ENCODE measurements at regions not wholly inside any gene's neighbourhood (a gene's known extent, or its start where the extent isn't known, plus 50 kb on each side); places are given as distances from the start of the nearest gene placed in this dataset.

DNA sequence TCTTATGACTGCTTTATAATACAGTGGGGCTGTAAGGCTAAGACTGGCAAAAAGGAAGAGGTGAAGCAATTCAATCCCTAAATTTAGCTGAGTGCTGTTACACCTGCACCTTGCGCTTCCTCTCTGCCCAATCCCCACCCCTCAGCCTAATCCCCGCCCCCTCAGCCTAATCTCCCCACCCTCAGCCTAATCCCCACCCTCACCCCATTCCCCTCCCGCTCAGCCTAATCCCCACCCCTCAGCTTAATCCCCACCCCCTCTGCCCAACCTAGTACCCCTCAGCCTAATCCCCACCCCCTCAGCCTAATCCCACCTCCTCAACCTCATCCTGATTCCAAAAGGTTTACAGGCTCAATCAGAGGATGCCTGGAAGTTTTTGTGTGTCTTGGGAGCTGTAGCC, 155.5 kb downstream of the PMP22 start:
- DNase-seq (ENCODE audit: low spot score): no peak

DNA sequence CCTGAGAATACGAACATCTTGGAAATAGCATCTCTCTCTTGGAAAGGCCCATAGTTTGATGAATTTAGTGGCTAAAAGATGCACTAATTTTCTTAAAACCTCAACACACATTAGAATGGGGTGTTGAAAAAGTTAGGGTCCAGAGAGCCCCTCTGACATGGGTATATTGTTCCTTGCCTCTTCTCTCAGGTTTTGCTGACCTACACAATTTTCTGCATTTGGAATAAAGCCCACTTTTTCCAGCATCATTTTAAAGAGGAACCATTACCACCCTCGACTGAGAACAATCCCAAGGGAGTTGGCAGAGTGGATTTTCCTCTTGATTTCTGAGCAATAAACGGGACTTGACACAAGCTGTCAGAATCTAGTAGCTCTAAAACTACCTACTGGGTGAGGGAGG, 156.1 kb downstream of the PMP22 start:
- DNase-seq (ENCODE audit: low spot score): no peak

DNA sequence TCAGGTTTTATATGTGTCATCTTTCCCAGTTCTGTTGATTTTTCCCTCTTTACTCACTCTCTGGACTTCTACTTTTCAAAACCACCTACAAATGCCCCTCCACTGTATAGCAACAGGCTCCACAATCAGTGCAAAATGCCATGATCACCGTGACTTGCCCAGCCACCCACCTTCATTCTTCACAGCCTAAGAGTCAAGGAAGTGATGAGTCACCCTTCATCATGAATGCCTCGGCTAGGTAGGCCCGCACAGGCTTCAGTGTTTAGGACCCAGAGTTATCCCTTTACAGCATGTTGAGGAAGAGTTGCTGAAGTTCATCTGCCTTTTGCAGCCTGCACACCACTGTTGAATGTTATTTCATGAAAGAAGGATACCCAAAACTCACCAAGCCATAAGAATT, 158.6 kb downstream of the PMP22 start:
- peak; percentile 50 for DNase-seq (ENCODE audit: low spot score)

DNA sequence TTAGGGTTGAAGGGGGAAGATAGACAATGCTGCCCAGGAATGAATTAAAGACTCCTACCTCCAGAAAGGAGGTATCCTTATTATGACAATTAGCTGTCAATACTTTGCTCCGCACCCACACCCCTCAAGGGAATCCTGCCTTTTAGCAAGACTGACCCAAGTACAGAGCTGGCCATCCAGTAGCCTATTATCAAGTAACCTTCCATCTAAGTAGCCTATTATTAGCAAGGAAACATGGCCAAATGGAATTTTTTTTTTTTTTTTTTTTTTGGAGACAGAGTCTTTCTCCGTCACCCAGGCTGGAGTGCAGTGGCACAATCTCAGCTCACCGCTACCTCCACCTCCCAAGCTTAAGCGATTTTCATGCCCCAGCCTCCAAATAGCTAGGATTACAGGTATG, 161.3 kb downstream of the PMP22 start:
- no peak for DNase-seq (ENCODE audit: low spot score)

- DNase-seq (ENCODE audit: low spot score): no peak
Observed at GRCh38 chr17:15101175-15101574, 164.0 kb downstream of the PMP22 start.

DNA sequence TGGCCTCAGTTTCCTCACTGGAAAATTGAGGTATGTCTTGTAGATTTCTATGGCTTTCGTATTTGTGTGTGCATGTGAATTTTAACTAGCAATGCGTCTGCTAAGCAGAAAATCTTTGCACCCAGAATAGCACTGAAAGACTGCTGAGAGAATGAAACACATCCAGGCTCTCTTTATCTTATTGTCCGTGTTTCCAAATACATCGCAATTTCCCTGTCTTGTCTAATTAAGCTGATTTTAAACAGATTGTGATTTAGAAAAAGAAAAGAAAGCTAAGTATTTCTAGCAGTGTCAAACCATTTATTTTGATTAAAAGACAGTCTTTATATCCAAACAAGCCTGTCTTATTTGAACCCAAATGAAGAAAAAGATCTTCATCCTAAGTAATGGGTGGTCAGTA, 168.6 kb downstream of the PMP22 start:
- DNase-seq (ENCODE audit: low spot score): no peak

GRCh38 chr17:15095935-15096334, 169.2 kb downstream of the PMP22 start:
- no peak for DNase-seq (ENCODE audit: low spot score)

- DNase-seq (ENCODE audit: low spot score): peak; percentile 29
Observed at GRCh38 chr17:15092762-15093161, 172.4 kb downstream of the PMP22 start.

DNA sequence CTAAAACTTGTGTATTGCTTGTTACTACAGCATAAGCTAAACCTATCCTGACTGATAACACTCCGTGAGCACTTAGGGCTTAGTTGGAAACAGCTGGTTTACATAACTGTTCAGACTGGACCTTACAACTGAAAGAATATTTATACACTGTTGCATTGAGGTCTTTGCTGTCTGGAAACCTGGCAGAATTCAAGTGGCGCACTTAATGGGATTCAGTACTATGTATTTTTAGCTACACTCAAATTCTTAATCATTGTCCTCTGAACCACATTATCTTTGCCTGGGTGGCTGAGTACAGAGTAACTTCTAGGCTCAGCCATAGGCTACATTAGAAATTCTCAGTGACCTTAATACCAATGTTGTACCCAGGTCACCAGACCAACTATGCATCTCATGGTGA, 172.9 kb downstream of the PMP22 start:
- no peak for DNase-seq (ENCODE audit: low spot score)

DNA sequence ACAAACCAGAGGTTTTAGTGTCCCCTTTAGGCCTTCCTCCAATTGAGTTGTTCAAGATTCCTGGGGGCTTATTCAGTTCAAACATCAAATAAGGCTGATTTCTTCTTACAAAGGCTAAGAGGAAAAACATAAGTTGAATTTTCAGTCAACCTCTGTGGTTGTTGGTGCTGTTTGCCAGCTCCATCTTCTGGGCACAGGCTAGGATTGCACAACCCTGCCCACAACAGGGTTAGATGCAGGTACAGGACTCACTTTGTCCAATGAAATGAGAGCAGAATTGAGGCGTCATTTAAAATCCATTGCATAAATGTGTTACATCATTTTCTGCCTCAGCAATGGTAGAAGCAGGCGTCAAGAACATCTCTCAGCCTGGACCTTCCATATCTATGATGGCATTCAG, 173.3 kb downstream of the PMP22 start:
- DNase-seq (ENCODE audit: low spot score): no peak

DNA sequence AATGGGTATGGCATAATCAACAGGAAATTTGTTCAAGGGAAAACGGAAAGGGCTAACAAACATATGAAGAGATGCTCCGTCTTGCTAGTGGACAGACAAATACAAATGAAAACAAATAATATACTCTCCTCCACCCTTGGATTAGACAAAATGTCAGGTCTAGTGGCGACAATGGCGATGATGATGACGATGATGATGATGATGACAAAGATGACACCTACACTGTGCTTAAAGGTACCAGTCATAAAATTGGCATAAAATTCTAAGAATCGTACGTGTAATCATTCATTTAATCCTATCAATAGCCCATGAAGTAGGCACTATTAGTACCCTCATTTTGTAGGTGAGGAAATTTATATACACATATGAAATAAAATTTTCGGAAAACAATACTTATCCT, 174.6 kb downstream of the PMP22 start:
- DNase-seq (ENCODE audit: low spot score): no peak

DNA sequence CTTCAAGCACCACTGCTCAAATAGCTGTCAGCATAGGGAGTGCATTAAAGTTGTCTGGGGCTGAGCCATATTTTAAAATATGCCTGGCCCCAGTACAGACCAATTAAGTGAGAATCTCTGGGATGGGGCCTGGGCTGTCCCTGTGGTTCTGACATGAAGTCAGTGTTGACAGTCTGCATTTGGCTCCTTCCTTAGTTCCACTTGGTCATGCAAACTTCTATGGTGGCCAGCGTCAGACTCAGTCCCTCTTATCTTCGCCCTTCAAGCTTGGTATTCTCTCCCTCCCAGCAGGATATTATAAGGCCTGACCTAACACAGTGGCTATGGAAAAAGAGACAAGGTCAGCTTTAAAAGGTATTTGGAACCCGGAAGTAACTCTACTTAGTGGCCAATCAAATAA, 177.2 kb downstream of the PMP22 start:
- DNase-seq (ENCODE audit: low spot score): no peak

GRCh38 chr17:15086776-15087295, 178.3 kb downstream of the PMP22 start:
- DNase-seq (ENCODE audit: low spot score): no peak

DNA sequence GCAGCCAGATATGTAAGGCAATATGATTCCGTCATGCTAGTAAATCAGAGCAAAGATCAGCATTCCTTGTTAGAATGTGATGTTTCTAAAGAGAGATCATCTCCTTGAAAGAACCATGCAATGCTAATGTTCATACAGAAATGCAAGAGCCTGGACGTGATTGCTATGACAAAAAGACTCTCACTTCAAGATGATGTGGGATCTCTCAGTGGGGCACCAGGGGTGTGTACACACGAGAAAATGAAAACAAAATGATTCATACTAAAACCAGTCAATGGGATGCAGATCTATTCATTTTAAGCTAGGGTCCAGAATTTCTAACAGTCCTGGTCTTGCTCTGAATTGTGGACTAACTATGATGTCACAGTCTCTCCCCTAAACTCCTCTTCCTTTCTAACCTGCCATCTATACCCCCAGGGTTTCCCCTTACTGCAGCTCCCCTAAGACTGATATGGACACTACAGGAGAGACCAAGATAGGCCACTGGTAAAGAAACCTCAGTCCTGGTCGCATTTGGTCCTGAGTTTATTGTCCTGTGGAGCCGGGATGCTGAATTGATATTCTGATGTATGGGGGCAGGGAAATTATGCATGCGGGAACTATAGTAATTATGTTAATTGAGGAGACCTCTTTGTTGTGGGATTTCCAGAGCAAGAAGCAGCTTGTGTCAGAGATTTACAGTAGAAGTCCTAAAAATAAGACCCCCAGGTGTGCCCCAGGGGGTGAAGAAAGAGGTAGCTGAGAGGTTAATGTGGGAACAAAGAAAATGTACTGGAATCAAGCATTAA, 179.0 kb downstream of the PMP22 start:
- no peak for DNase-seq (ENCODE audit: low spot score)

- peak; percentile 10 for DNase-seq (ENCODE audit: low spot score)
Observed at GRCh38 chr17:15083225-15083624, 181.9 kb downstream of the PMP22 start.

- DNase-seq (ENCODE audit: low spot score): no peak
Observed at GRCh38 chr17:15081008-15081407, 184.1 kb downstream of the PMP22 start.

DNA sequence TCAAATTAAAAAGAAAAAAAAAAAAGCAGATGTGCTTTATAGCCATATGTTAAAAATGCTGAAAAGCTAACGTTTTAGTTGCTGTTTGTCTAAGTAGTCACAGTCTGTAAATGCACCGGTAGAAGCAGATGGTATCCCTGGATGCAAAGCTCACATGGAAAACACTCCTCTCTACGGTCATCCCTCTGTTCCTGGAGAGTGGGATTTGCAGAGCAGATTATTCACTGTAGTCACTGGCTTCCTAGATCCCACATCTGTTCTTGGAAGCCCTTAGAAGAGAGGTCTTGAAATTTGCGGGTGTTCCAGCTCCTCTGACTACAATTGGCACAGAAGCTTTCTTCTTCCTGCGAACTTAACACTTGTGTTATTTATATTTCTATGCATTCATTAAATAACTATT, 186.6 kb downstream of the PMP22 start:
- DNase-seq (ENCODE audit: low spot score): no peak

DNA sequence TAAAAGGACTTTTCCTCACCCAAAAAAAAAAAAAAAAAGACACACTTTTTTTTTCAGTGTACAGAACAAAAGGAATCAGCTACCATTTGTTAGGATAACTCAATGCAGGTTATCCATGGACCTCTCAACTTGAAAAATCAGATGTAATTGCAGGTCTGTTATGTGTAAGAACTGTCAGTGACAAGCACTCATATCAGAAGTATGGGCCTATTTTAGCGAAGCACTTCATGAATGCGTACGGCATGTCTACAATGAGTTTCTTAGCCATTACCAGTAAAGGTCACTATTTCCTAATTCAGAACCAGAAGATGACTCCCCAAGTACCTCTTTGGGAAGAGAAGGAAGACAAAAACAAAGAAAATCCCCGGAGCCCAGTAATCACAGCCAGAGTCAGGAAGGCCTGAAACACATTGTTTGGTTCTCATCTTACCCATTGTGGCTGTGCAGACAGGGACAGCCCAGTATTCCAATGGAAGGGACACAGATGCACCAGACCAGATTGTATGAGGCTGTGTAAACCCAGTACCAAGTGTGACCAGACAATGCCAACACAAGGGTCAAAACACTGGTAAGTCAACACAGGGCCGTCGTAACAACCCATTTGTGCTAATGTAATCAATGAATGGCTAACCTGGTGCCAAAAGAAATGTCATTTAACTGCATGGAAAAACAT, 188.0 kb downstream of the PMP22 start:
- DNase-seq (ENCODE audit: low spot score): no peak

GRCh38 chr17:15051933-15052332, 213.2 kb downstream of the PMP22 start:
- DNase-seq (ENCODE audit: low spot score): no peak

DNA sequence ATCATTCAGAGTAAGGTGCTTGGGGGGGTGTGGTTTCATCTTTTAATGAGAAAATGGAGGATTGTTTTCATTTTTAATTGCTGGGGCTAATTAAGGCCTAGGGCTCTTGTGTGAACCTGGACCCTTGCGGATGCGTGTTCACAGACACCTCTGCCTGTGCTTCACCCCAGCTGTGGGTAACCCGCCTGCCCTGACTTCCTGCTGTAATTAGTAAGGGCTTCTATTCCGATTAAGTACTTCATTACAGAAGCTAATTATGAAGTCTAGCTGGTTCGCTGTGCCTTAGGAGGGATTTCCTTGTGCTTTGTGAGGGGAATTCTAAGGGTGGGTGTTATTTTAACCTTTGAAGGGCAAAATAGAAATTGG, 215.3 kb downstream of the PMP22 start:
- DNase-seq (ENCODE audit: low spot score): no peak

DNA sequence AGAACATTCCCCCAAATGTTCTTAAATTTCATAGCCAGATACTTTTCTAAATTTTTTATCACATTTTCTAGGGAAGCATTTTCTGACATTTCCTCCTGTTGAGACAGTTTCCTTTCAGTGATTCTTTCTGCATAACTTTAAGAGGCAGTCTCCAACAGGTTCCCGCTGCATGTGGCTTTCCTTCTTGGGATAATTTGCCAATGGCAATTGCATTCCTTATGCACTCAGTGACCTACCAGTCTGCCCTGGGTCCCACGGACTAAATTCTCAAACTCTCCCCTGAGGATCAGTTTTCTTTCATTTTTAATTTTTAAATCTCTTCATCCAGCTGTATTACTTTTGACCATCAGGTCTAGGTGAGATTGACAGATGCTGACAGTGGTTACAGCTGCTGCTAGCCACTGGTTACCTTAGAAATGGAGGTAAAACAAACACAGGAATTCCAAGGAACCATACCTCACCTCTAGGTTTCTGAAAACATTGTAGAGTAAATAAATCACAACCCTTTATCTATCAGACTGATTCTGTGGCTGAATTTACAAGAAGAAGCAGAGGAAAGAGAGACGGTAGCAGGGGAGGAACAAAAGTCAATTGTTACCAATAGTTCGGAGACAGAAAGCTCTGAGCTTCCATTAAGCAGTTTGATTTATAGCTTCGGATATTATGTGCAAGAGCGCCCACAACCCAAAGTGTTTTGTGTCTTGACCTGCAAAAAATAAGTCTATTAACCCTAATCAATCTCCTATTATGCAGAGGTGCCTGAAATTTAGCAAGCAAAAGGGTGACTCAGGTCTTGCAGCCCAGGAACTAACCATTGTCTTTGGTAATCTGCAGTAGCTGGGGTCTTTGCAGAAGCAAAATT, 216.0 kb downstream of the PMP22 start:
- no peak for DNase-seq (ENCODE audit: low spot score)

DNA sequence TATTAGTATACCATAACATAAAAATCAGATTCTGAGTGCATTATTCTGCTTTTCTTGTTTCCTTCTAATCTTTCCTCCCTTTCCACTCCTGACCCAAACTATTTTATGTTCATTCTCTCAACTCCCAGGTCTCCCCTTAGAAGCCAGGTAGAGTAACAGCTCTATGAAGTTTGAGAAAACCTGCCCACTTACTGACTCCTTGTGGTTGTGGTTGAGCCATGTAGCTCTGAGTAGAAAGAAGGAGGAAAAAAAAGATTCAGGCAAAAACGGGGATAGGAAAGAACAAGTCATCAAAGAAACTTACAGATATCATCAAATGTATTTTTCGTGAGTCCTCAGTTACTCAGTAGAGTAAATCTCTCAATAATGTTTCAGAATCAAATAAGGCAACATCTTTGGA, 216.7 kb downstream of the PMP22 start:
- no peak for DNase-seq (ENCODE audit: low spot score)

GRCh38 chr17:15042311-15042710, 222.8 kb downstream of the PMP22 start:
- no peak for DNase-seq (ENCODE audit: low spot score)

Measured in GM03348 (cell line).